Hepatocyte (in vitro differentiated cells): ENCODE measurements at regions not wholly inside any gene's neighbourhood (a gene's known extent, or its start where the extent isn't known, plus 50 kb on each side); places are given as distances from the start of the nearest gene placed in this dataset.
"Not testable (repeated sequence)": the region's sequence is repeated elsewhere in the genome, so short reads cannot be mapped to it uniquely, and the experiment has no call there.

ENCODE experiments used
- CTCF ChIP-seq: fragments of 200-600 bp; sonication (generic); IDR thresholded peaks from 2 replicates; pipeline ENCODE4 v1.5.1; 2016; ENCODE audit warnings: antibody characterized with exemption, mild to moderate bottlenecking; ENCODE audit not compliant: poor library complexity
- EZH2 ChIP-seq: fragments of 200-600 bp; sonication (generic); IDR thresholded peaks from 2 replicates; pipeline ENCODE4 v1.6.1; 2016; ENCODE audit warnings: antibody characterized with exemption, mild to moderate bottlenecking, borderline replicate concordance
- EZH2phosphoT487 ChIP-seq: fragments of 200-600 bp; sonication (generic); IDR thresholded peaks from one replicate; pipeline ENCODE4 v1.6.1; 2018; ENCODE audit warnings: antibody characterized with exemption, mild to moderate bottlenecking, low read depth, moderate library complexity; ENCODE audit not compliant: unreplicated experiment, severe bottlenecking

GRCh38 chr5:34339408-34340001 is 296.5 kb upstream of the C1QTNF3 start:
- TF ChIP-seq CTCF, EZH2, EZH2phosphoT487: not testable (repeated sequence)
